ENCODE measurements at regions not wholly inside any gene's neighbourhood (a gene's known extent, or its start where the extent isn't known, plus 50 kb on each side); places are given as distances from the start of the nearest gene placed in this dataset.

- DNase-seq (no peak), ATAC-seq (ENCODE audit: insufficient read depth, low read depth) (no peak)
- H2AFZ ChIP-seq (ENCODE audit: low read depth, low read length): no peak overlapping the region
- no peak overlapping the region for H3K27ac ChIP-seq (ENCODE audit: low read length)
- H3K27me3 ChIP-seq (ENCODE audit: insufficient read depth, low read length, poor library complexity): no peaks in the 10 kb centered on the region
- H3K79me2 ChIP-seq (ENCODE audit: insufficient read depth, low read length): no peaks in the 10 kb centered on the region
- no peak for TF ChIP-seq CTCF (IDR thresholded peaks at IDR 0.05; ENCODE audit: borderline replicate concordance, extremely low read depth, low read length, poor library complexity, severe bottlenecking)
- TF ChIP-seq EZH2 (IDR thresholded peaks at IDR 0.05; ENCODE audit: borderline replicate concordance, low read depth, low read length, severe bottlenecking): no peak
- H3K9ac ChIP-seq (ENCODE audit: low read depth, low read length): no peak overlapping the region
- no peaks in the 10 kb centered on the region for H3K9me3 ChIP-seq (ENCODE audit: insufficient read depth, low read length, severe bottlenecking)
- no peaks in the 10 kb centered on the region for H4K20me1 ChIP-seq (ENCODE audit: insufficient read depth, low read length)
- no peak overlapping the region for H3K4me3 ChIP-seq (ENCODE audit: low read depth in 1 of 2, low read length in 2 of 2)
- H3K36me3 ChIP-seq (ENCODE audit: insufficient read depth, low read length): no peaks in the 10 kb centered on the region
- no peaks in the 10 kb centered on the region for H3K4me1 ChIP-seq (ENCODE audit: insufficient read depth, low read length)
- H3K4me2 ChIP-seq (ENCODE audit: insufficient read depth, low read length): no peak overlapping the region
Measured at GRCh38 chr5:74028406-74028805, 402.4 kb downstream of the ARHGEF28 start.

GRCh38 chr5:74027732-74028338 is 401.8 kb downstream of the ARHGEF28 start:
- no peak overlapping the region for H3K9ac ChIP-seq (ENCODE audit: low read depth, low read length)
- no peaks in the 10 kb centered on the region for H3K36me3 ChIP-seq (ENCODE audit: insufficient read depth, low read length)
- H3K27ac ChIP-seq (ENCODE audit: low read length): no peak overlapping the region
- ATAC-seq (ENCODE audit: insufficient read depth, low read depth): no peak
- no peak for DNase-seq
- no peak overlapping the region for H3K4me3 ChIP-seq (ENCODE audit: low read depth in 1 of 2, low read length in 2 of 2)
- no peaks in the 10 kb centered on the region for H3K27me3 ChIP-seq (ENCODE audit: insufficient read depth, low read length, poor library complexity)
- H4K20me1 ChIP-seq (ENCODE audit: insufficient read depth, low read length): no peaks in the 10 kb centered on the region
- no peaks in the 10 kb centered on the region for H3K9me3 ChIP-seq (ENCODE audit: insufficient read depth, low read length, severe bottlenecking)
- H3K79me2 ChIP-seq (ENCODE audit: insufficient read depth, low read length): no peaks in the 10 kb centered on the region
- no peaks in the 10 kb centered on the region for H3K4me1 ChIP-seq (ENCODE audit: insufficient read depth, low read length)
- TF ChIP-seq CTCF (IDR thresholded peaks at IDR 0.05; ENCODE audit: borderline replicate concordance, extremely low read depth, low read length, poor library complexity, severe bottlenecking) (no peak), EZH2 (IDR thresholded peaks at IDR 0.05; ENCODE audit: borderline replicate concordance, low read depth, low read length, severe bottlenecking) (no peak)
- no peak overlapping the region for H3K4me2 ChIP-seq (ENCODE audit: insufficient read depth, low read length)
- no peak overlapping the region for H2AFZ ChIP-seq (ENCODE audit: low read depth, low read length)

- Histone ChIP-seq H3K4me2 (ENCODE audit: insufficient read depth, low read length) (no peak overlapping the region), H3K9ac (ENCODE audit: low read depth, low read length) (no peak overlapping the region), H3K9me3 (ENCODE audit: insufficient read depth, low read length, severe bottlenecking) (no peaks in the 10 kb centered on the region), H3K27ac (ENCODE audit: low read length) (no peak overlapping the region), H3K4me3 (ENCODE audit: low read depth in 1 of 2, low read length in 2 of 2) (no peak overlapping the region), H3K36me3 (ENCODE audit: insufficient read depth, low read length) (no peaks in the 10 kb centered on the region), H3K4me1 (ENCODE audit: insufficient read depth, low read length) (no peaks in the 10 kb centered on the region), H2AFZ (ENCODE audit: low read depth, low read length) (no peak overlapping the region), H3K27me3 (ENCODE audit: insufficient read depth, low read length, poor library complexity) (no peaks in the 10 kb centered on the region), H4K20me1 (ENCODE audit: insufficient read depth, low read length) (no peaks in the 10 kb centered on the region), H3K79me2 (ENCODE audit: insufficient read depth, low read length) (no peaks in the 10 kb centered on the region)
- no peak for ATAC-seq (ENCODE audit: insufficient read depth, low read depth)
- TF ChIP-seq EZH2 (IDR thresholded peaks at IDR 0.05; ENCODE audit: borderline replicate concordance, low read depth, low read length, severe bottlenecking) (no peak), CTCF (IDR thresholded peaks at IDR 0.05; ENCODE audit: borderline replicate concordance, extremely low read depth, low read length, poor library complexity, severe bottlenecking) (no peak)
- no peak for DNase-seq
Measured at GRCh38 chr5:74026310-74026709, 400.3 kb downstream of the ARHGEF28 start.
